GM19395 (cell line): ENCODE measurements at regions not wholly inside any gene's neighbourhood (a gene's known extent, or its start where the extent isn't known, plus 50 kb on each side); places are given as distances from the start of the nearest gene placed in this dataset.
"Not testable (repeated sequence)": the region's sequence is repeated elsewhere in the genome, so short reads cannot be mapped to it uniquely, and the experiment has no call there.

Experiments used
- ATAC-seq: cut with Tn5 transposase; IDR thresholded peaks from one replicate; pipeline ENCODE4 v1.9.1; 2021; ENCODE audit warnings: mild to moderate bottlenecking, moderate library complexity; ENCODE audit not compliant: unreplicated experiment

GRCh38 chr18:10240973-10241372 lies 213.5 kb upstream of the APCDD1 start:
- ATAC-seq = no peak

GRCh38 chr18:10241579-10241978 lies 212.9 kb upstream of the APCDD1 start:
- no peak for ATAC-seq

- no peak for ATAC-seq
Measured at GRCh38 chr18:10242936-10243680, 211.3 kb upstream of the APCDD1 start.

GRCh38 chr18:10244341-10244740 lies 210.1 kb upstream of the APCDD1 start:
- no peak for ATAC-seq

- no peak for ATAC-seq
Measured at GRCh38 chr18:10245031-10245845, 209.2 kb upstream of the APCDD1 start.

- no peak for ATAC-seq
Measured at GRCh38 chr18:10245846-10246175, 208.6 kb upstream of the APCDD1 start.

- no peak for ATAC-seq
Measured at GRCh38 chr18:10247021-10247741, 207.3 kb upstream of the APCDD1 start.

GRCh38 chr18:10247742-10248082 lies 206.7 kb upstream of the APCDD1 start:
- no peak for ATAC-seq

GRCh38 chr18:10248738-10249137 lies 205.7 kb upstream of the APCDD1 start:
- no peak for ATAC-seq

- ATAC-seq = no peak
Measured at GRCh38 chr18:10249270-10249669, 205.2 kb upstream of the APCDD1 start.

- ATAC-seq = no peak
Measured at GRCh38 chr18:10249801-10250200, 204.6 kb upstream of the APCDD1 start.

- ATAC-seq = no peak
Measured at GRCh38 chr18:10252494-10252893, 201.9 kb upstream of the APCDD1 start.

- no peak for ATAC-seq
Measured at GRCh38 chr18:10252952-10253705, 201.3 kb upstream of the APCDD1 start.

GRCh38 chr18:10256276-10256675 lies 198.2 kb upstream of the APCDD1 start:
- ATAC-seq = not testable (repeated sequence)

GRCh38 chr18:10258836-10259474 lies 195.5 kb upstream of the APCDD1 start:
- no peak for ATAC-seq

- ATAC-seq = no peak
Measured at GRCh38 chr18:10259901-10260300, 194.5 kb upstream of the APCDD1 start.

- no peak for ATAC-seq
Measured at GRCh38 chr18:10261344-10262276, 192.8 kb upstream of the APCDD1 start.

- no peak for ATAC-seq
Measured at GRCh38 chr18:10262566-10262965, 191.9 kb upstream of the APCDD1 start.

GRCh38 chr18:10264260-10264659 lies 190.2 kb upstream of the APCDD1 start:
- no peak for ATAC-seq
